HG03039 (cell line): ENCODE measurements at regions not wholly inside any gene's neighbourhood (a gene's known extent, or its start where the extent isn't known, plus 50 kb on each side); places are given as distances from the start of the nearest gene placed in this dataset.

Experiments used
- ATAC-seq: cut with Tn5 transposase; IDR thresholded peaks from one replicate; pipeline ENCODE4 v1.9.1; 2021; ENCODE audit warnings: mild to moderate bottlenecking, moderate library complexity; ENCODE audit not compliant: unreplicated experiment

DNA sequence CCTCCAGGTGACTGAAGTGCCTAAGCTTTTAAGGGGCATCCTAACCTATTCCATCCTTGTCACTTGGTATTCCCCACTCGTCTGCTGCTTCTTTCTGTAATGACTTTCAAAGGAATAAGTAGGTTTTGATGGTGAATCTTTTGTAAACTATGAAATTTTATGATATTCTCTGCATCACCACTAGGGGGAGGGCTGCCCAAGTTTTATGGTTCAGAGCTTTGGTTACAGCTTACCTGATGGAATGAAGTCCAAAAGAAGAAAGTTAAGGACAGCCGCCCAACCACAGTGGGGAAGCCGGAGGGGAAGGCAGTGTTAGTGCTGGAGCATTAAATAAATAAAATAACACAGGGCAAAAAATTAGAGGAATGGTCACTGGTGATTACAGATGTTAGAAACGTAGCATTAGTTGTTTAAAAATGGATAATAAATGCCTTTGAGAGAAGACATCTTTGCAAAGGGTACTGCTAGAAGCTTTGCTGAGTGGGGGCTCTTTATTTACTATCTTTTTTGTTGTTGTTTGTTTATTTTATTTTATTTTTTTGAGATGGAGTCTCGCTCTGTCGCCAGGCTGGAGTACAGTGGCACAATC lies 204.9 kb downstream of the GBA3 start:
- no peak for ATAC-seq

DNA sequence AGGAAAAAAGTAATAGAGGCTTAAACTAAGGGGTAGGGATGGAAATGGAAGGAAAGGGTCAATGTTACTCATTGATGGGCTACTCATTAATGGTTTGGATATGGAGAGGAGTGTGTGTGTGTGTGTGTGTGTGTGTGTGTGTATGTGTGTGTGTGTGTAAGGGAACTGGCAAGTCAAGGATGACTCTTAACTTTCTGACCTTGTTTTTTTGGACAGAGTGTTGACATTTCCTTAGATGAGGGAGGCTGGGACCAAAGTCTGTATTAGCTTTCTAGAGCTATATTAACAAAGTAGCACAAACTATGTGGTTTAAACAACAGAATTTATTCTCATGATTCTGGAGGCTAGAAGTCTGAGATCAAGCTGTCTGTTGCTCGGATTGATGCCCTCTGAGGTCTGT lies 202.7 kb downstream of the GBA3 start:
- ATAC-seq, result no peak

DNA sequence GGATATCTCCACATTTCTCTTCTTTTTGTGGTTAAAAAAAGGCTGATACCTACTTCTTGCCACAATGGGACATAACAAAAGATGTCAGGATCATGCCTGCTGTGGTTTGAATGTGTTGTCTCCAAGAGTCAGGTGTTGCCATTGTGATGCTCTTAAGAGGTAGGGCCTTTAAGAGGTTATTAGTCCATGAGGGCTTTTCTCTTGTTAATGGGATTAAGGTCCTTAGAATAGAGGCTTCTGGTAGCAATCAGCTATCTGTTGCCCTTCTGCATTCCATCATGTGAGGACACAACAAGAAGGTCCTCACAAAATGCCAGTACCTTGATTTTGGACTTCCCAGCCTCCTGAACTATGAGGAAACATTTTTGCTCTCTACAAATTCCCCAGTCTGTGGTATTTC lies 191.4 kb downstream of the GBA3 start:
- ATAC-seq, result no peak

DNA sequence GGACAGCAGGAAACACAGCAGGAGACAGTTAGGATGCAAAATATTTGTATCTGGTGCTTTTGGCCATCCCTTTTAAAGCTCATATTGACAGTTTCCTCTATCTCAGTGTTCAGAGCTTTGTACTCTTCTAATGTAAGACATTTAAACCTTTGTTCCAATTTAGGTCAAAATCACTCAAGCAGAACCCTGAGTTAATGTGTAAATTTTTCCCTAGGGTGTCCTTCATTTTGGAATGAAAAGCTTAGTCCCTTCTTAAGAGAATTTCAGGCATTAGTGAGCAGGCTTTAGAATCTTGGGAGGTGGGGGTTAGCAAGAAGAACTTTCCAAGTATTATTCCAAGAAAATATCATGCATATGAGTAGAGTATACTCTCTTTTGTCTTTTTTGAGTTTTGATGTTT lies 188.7 kb downstream of the GBA3 start:
- ATAC-seq, result no peak

DNA sequence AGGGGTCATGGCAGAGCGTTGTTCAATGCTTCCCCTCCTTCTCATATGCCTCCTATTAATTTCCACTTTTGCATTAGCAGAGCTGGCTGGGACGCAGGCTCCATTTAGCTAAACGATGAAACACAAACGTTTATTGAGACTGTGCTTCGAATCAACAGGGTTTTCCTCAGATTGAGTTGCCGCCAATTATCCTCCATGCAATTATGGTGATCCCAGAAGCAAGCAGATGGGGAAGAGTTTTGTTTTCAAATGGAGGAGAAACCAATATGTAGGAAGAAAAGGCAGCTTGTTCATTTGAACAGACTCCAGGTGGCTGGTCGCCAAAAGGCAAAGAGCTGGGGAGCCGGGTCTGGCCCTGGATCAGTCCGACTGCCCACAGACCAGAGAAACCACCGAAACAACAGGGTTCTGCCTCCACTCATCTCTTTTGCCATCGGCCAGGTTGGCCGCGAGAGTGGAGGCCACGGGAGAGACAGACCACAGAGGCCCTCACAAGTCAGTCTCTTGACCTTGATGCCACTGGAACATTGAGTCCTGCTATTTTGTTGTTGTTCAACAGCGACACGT lies 184.8 kb downstream of the GBA3 start:
- ATAC-seq, result no peak

DNA sequence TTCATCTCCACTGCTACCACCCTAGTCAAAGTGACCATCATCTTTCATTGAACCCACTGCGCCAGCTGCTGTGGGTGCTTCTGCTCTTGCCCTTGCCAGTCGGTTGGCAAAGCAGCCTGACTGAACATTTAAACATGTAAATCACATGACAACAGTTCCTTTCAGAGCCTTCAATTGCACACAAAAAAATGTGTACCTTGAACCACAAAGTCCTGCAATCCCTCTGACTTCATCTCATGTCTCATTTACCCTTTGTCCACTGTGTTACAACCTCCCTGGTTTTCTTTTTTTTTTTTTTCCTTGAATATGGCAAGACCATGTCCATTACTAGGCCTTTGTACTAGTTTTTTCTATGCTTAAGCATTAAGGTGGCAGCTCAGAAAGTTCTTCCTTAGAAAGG lies 183.5 kb downstream of the GBA3 start:
- no peak for ATAC-seq

DNA sequence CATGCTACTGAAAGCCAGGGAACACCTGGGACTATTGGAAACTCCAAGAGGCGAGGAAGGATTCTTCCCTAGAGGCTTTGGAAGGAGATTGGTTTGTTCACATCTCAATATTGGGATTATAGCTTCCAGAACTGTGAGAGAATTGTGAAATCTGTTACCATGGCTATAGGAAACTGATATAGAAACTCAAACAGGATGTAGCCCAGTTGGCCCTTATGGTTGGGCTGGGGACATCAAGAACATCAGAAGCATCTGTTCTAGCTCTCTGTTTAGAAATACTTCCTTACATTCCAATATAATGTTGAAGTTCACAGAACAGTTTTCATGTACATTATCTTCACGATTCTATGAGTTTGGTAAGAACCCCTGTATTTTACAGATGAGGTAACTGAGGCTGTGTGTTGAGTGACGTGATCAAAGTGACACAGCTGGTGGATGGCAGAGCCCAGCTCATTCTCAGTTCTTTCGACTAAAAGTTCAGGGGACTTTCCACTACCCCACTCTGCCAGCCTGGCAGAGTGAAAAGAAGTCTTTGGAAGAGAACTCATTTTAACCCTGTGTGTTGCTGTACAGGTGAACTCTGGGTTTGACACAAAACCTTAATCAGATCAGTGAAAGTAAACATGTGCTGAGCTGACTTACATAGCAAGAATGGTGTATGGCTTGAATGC lies 183.0 kb downstream of the GBA3 start:
- ATAC-seq, result no peak

DNA sequence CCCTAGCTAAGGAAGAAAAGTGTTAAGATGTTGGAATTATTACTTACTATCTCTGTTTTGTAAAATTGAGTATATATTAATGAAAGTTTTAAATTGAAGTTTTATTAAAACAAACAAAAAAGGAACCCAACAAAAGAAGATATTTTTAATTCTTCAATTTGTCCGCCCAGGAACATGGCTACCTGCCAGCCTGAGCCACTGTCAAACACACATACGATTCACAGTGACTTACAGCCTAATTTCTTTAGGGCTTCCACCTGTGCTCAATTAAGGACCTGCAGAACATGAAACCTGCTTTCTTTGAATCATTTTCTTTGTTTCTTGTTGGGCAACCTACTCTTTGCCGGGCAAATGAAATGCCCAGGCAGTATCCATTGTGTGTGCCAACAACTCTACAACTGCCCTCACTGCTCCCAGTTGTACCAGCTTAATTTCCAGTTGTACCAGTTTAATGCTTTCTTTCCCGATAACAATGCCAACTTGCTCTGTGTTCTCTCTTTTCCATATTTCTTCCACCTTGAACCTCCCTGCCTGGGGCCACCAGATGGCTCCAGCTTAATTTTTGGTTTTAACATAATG lies 181.7 kb downstream of the GBA3 start:
- no peak for ATAC-seq

DNA sequence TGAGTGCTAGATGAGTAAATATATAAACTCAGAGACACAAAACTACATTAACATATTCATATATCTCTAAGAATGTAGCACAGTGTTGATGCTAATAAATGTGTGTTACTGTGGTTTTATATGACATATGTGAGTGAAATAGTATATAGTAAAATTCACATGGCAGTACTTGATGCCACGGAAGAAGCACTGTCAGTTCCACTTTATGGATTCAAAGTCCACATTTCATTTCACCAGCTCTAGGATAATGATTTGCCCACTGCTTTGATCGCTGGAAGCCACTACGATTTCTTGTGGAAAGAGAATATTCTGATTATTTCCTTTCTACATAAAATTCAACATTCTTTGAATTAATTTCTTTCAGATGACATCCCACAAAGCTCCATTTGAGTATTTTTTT lies 181.2 kb downstream of the GBA3 start:
- ATAC-seq, result no peak

DNA sequence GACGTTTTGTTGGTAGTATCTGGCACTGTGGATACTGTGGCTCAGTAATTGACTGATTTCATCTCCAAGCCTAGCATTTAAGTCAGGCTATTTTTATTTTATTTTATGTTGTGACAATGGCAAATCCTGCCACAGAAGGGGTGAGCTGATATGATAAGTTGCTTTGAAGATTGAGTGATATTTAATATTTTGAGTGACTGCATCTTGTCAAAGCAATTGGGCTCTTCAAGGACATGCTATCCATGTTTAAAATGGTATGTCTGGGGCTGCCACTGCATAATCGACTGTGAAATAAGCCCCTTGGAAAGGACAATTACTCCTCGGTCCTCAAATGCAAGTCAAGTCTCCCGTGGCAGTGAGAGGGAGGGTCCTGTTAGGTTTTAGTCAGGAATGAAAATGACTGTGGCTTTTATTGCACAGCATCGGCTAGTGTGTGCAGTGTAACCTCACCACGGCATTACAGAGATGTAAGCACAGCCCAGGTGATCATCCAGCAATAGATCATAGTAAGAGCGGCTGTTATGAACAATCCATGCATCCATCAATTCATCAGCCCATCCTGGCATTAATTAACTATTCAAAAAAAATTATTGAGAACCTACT lies 178.2 kb downstream of the GBA3 start:
- ATAC-seq, result no peak

DNA sequence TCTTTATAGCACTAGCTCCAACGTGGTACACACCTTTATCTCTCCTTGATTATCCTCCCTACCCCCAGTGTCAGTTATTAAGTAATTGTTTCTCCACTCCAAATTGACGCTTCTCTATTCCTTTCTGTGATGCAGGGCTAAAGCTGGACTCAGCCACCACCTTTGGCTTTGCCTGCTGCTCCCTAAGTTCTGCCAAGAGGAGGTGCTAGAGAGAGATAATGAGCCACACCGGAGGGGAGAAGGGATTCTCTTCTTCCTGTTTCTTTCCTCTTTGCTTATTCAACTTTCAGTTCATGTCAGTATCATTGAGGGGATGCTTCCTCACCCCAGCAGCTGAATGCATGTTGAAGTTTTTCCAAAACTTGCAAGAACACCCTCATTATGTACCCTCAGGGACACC lies 176.5 kb downstream of the GBA3 start:
- ATAC-seq, result no peak
